Hepatocyte (in vitro differentiated cells): ENCODE measurements at regions not wholly inside any gene's neighbourhood (a gene's known extent, or its start where the extent isn't known, plus 50 kb on each side); places are given as distances from the start of the nearest gene placed in this dataset.

Experiments used
- EZH2 ChIP-seq: fragments of 200-600 bp; sonication (generic); IDR thresholded peaks from 2 replicates; pipeline ENCODE4 v1.6.1; 2016; ENCODE audit warnings: antibody characterized with exemption, mild to moderate bottlenecking, borderline replicate concordance
- EZH2phosphoT487 ChIP-seq: fragments of 200-600 bp; sonication (generic); IDR thresholded peaks from one replicate; pipeline ENCODE4 v1.6.1; 2018; ENCODE audit warnings: antibody characterized with exemption, mild to moderate bottlenecking, low read depth, moderate library complexity; ENCODE audit not compliant: unreplicated experiment, severe bottlenecking
- TF ChIP-seq, protein P1 (sequence below): fragments of 200-600 bp; sonication (generic); IDR thresholded peaks from 2 replicates; pipeline ENCODE4 v1.5.1; 2016; ENCODE audit warnings: antibody characterized with exemption, mild to moderate bottlenecking; ENCODE audit not compliant: poor library complexity

DNA sequence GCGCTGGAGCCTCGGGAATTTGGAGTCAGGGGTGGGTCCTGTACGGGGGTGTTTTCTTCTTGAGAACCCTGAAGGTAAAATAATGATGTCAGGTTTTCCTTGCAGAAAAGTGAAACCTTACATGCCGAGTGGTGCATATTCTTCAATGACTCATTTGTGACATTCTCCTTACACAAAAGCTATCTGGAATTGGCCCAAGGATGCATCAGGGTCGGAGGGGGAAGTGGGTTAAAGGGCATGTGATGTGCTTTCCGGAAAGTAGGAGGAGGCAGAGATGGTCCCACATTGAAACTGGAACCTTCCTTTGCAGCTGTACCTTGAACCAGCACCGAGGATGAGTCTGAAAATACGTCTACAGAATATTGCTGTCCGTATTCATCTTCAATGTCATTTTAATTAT, 411.2 kb upstream of the IRX4 start:
- no peak for TF ChIP-seq EZH2
- TF ChIP-seq, protein P1, sequence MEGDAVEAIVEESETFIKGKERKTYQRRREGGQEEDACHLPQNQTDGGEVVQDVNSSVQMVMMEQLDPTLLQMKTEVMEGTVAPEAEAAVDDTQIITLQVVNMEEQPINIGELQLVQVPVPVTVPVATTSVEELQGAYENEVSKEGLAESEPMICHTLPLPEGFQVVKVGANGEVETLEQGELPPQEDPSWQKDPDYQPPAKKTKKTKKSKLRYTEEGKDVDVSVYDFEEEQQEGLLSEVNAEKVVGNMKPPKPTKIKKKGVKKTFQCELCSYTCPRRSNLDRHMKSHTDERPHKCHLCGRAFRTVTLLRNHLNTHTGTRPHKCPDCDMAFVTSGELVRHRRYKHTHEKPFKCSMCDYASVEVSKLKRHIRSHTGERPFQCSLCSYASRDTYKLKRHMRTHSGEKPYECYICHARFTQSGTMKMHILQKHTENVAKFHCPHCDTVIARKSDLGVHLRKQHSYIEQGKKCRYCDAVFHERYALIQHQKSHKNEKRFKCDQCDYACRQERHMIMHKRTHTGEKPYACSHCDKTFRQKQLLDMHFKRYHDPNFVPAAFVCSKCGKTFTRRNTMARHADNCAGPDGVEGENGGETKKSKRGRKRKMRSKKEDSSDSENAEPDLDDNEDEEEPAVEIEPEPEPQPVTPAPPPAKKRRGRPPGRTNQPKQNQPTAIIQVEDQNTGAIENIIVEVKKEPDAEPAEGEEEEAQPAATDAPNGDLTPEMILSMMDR: no peak
- TF ChIP-seq EZH2phosphoT487: no peak
